Activated CD8-positive, alpha-beta memory T cell treated with anti-CD3 and anti-CD28 coated beads for 36 hours (primary cell): ENCODE measurements at regions not wholly inside any gene's neighbourhood (a gene's known extent, or its start where the extent isn't known, plus 50 kb on each side); places are given as distances from the start of the nearest gene placed in this dataset.
"Not testable (repeated sequence)": the region's sequence is repeated elsewhere in the genome, so short reads cannot be mapped to it uniquely, and the experiment has no call there.

Experiments used
- CTCF ChIA-PET: fragments of 350-600 bp; sonication (Branson Sonifier 250); formaldehyde crosslinking; loops from one replicate; lab custom pipeline; 2021; ENCODE audit warnings: antibody characterized with exemption; lab: Charles Lee
- POLR2A ChIA-PET: fragments of 350-600 bp; sonication (Branson Sonifier 250); formaldehyde crosslinking; loops from one replicate; lab custom pipeline; 2021; ENCODE audit warnings: antibody characterized with exemption; lab: Charles Lee

- CTCF ChIA-PET, POLR2A ChIA-PET: not testable (repeated sequence)
Observed at GRCh38 chr14:45888766-45889285, 635.8 kb upstream of the MIS18BP1 start.

DNA sequence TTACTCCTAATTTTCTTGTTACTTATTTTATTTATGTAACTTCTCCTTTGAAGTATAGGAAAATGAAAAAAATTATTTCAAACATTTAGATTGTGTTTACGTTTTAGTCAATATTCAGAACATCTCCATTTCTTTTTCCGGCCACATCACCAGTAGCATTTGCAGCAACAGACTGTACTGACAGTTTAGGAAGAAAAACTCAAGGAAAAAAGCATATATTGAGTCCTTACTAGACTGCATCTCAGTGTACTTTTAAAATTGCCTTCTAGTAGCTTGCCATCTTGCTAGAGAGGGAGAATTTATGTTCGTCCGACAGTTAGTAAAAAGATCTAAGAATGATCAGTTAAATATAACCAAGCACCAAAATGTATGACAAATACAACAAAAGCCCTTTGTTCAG, 625.0 kb upstream of the MIS18BP1 start:
- POLR2A ChIA-PET, result no interaction called here

GRCh38 chr14:45868863-45869262, 615.9 kb upstream of the MIS18BP1 start:
- ChIA-PET POLR2A (no interaction called here), CTCF (no interaction called here)

More for the DNA sequence above, 625.0 kb upstream of the MIS18BP1 start:
- CTCF ChIA-PET, result no interaction called here

DNA sequence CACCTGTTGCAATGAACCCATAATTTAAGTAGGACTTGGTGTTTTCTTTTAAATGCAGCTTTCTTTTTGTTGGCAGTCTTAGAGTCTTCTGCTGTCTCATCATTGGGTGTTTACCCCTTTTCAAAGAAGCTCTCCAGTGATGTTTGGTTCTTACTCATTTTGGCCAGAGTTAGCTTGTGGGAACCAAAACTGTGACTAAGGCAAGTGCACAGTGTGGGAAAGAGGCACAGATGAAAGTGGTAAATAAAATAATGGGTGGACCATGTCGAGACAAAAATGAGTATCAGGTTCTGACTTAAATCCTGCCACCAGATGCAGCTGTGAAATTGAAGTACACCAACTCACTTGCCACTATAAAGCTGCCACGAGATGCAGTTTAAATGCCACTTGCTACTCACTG, 615.4 kb upstream of the MIS18BP1 start:
- ChIA-PET POLR2A (no interaction called here), CTCF (no interaction called here)

- CTCF ChIA-PET, result no interaction called here
- POLR2A ChIA-PET, result no interaction called here
Observed at GRCh38 chr14:45867046-45867894, 614.3 kb upstream of the MIS18BP1 start.

- ChIA-PET CTCF (no interaction called here), POLR2A (no interaction called here)
Observed at GRCh38 chr14:45838597-45838996, 585.6 kb upstream of the MIS18BP1 start.

GRCh38 chr14:45819107-45819506, 566.1 kb upstream of the MIS18BP1 start:
- POLR2A ChIA-PET, result no interaction called here
- CTCF ChIA-PET, result no interaction called here

DNA sequence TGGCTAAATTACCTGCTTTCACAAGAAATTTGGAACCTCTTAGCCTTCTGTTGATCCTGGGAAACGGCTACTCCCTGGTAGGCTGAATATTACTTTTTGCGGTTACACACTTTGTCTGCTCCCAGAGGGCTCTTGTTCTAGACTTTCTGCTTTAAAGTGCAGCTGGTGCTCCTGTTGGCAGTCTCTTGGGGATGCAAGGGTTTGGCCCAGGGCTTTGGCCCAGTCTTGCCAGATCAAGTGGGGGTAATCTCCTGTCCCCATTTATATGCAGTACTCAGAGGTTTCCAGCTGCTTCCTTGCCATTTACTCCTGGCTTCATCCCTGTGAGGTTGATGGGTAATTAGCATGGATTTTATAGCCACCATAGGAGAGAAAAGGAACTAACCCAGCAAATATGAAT, 558.2 kb upstream of the MIS18BP1 start:
- ChIA-PET POLR2A (no interaction called here), CTCF (no interaction called here)

- ChIA-PET POLR2A (no interaction called here), CTCF (no interaction called here)
Observed at GRCh38 chr14:45810152-45810872, 557.3 kb upstream of the MIS18BP1 start.

GRCh38 chr14:45807178-45807899, 554.3 kb upstream of the MIS18BP1 start:
- CTCF ChIA-PET, result no interaction called here
- POLR2A ChIA-PET, result no interaction called here

- POLR2A ChIA-PET, result no interaction called here
- CTCF ChIA-PET, result no interaction called here
Observed at GRCh38 chr14:45799511-45799910, 546.5 kb upstream of the MIS18BP1 start.

- ChIA-PET CTCF (no interaction called here), POLR2A (no interaction called here)
Observed at GRCh38 chr14:45798659-45799058, 545.7 kb upstream of the MIS18BP1 start.

DNA sequence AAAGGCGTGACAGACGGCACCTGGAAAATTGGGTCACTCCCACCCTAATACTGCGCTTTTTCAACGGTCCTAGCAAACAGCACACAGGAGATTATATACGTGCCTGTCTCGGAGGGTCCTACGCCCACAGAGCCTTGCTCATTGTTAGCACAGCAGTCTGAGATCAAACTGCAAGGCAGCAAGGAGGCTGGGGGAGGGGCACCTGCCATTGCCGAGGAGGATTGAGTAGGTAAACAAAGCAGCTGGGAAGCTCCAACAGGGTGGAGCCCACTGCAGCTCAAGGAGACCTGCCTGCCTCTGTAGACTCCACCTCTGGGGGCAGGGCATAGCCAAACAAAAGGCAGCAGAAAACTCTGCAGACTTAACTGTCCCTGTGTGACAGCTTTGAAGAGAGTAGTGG, 543.0 kb upstream of the MIS18BP1 start:
- CTCF ChIA-PET, POLR2A ChIA-PET: not testable (repeated sequence)

- ChIA-PET CTCF (no interaction called here), POLR2A (no interaction called here)
Observed at GRCh38 chr14:45793081-45793480, 540.1 kb upstream of the MIS18BP1 start.

DNA sequence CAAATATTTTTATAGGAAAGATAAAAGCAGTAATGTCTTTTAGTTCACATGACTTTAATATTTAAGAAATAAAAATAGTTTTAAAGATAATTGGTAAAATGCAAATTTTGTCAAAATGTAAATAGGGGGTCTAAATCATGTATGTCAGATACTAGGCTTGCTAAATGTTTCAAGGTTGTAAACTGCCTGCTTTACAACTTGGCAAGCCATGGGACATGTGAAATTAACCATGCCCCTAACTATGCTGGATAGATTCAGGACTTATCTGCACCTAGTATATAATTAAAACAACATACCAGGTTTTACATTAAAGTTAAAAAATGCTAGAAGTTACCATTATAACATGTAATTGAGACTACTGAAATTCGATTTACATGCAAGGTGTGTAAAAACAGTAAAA, 537.3 kb upstream of the MIS18BP1 start:
- ChIA-PET CTCF (no interaction called here), POLR2A (no interaction called here)

DNA sequence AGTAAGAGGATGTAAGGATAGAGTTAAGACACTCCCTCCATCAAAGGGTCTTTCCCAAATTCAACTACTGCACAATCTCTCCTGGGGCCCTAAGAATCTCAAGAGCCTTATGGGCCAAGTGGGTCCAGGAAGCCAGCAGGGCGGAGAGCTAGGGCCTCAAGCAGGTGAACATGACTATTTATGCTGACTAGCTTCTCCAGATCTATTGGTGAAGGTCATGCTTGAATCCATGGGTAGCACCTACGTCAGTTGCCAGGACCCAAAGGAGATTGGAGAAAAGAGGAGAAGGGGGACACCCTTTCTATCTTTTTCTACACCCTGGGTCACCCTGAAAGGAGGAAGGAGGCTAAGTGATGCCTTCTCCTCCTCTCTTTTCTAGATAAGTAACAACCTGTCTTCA, 534.2 kb upstream of the MIS18BP1 start:
- ChIA-PET CTCF (no interaction called here), POLR2A (no interaction called here)

- ChIA-PET CTCF (no interaction called here), POLR2A (no interaction called here)
Observed at GRCh38 chr14:45786266-45786665, 533.3 kb upstream of the MIS18BP1 start.

- CTCF ChIA-PET, result no interaction called here
- POLR2A ChIA-PET, result no interaction called here
Observed at GRCh38 chr14:45785240-45785639, 532.2 kb upstream of the MIS18BP1 start.

DNA sequence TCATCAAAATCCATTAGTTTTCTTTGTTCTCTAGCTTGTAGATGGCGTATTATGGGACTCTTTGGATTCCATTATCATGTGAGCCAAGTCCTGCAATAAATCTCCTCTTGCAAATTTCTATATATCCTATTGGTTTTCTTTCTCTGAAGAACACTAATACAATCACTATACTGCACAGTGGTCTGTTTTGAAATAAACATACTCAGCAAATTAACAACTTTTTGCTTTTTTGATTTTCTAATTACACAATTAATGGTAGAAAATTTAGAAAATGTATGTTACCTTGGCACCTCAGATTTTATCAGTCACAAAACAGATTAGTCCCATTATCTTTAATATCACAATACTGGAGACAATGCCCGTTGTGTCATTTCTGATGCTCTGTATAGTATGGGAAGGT, 513.2 kb upstream of the MIS18BP1 start:
- CTCF ChIA-PET, result no interaction called here
- POLR2A ChIA-PET, result no interaction called here

- ChIA-PET POLR2A (no interaction called here), CTCF (no interaction called here)
Observed at GRCh38 chr14:45757655-45758054, 504.7 kb upstream of the MIS18BP1 start.
